ENCODE measurements at regions not wholly inside any gene's neighbourhood (a gene's known extent, or its start where the extent isn't known, plus 50 kb on each side); places are given as distances from the start of the nearest gene placed in this dataset.
A peak's percentile ranks its signal among the peaks of the same experiment; 100 is the strongest.

DNA sequence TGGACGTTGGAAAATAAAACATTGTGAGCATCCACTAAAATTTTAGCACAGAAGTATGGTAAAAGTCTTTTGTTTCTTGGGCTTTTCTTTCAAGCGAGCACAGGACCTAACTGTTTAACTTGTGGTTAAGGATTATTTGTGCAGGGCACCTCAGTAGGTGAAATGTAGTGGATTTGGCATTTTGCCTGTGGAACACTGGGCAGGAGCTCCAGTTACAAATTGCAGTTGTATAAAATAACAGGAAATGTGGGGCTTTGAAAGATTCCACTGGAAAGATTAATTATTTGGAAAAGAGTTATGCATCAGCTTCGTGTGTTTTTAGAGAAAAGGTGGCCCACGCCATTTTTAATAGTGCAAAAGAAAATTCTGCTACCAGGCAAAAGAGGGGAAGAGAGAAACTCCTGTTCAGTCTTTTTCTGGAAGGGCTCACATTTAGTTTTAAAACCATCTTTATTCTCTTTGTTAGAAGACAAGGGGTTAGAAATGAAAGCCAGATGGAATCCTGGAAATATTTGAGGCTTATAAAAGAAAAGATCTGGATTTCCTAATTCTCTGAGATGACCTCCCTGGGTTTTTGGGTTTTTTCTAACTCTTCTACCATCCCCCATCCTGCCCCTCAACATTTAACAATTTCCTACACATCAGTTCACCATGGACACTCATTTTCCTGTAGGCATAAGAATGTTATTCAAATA lies 144.3 kb upstream of the SERTAD2 start:
- TF ChIP-seq ISL1 (CRISPR knock-in tag; IDR thresholded peaks at IDR 0.05) (no peak), ESRRG (CRISPR knock-in tag; IDR thresholded peaks at IDR 0.05) (no peak), ZNF565 (CRISPR knock-in tag; conservative IDR thresholded peaks at IDR 0.05; ENCODE audit: low read depth) (no peak)
- TF ChIP-seq, protein P1, sequence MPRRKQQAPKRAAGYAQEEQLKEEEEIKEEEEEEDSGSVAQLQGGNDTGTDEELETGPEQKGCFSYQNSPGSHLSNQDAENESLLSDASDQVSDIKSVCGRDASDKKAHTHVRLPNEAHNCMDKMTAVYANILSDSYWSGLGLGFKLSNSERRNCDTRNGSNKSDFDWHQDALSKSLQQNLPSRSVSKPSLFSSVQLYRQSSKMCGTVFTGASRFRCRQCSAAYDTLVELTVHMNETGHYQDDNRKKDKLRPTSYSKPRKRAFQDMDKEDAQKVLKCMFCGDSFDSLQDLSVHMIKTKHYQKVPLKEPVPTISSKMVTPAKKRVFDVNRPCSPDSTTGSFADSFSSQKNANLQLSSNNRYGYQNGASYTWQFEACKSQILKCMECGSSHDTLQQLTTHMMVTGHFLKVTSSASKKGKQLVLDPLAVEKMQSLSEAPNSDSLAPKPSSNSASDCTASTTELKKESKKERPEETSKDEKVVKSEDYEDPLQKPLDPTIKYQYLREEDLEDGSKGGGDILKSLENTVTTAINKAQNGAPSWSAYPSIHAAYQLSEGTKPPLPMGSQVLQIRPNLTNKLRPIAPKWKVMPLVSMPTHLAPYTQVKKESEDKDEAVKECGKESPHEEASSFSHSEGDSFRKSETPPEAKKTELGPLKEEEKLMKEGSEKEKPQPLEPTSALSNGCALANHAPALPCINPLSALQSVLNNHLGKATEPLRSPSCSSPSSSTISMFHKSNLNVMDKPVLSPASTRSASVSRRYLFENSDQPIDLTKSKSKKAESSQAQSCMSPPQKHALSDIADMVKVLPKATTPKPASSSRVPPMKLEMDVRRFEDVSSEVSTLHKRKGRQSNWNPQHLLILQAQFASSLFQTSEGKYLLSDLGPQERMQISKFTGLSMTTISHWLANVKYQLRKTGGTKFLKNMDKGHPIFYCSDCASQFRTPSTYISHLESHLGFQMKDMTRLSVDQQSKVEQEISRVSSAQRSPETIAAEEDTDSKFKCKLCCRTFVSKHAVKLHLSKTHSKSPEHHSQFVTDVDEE (CRISPR knock-in tag; IDR thresholded peaks at IDR 0.05): no peak
- peak; percentile 67 for ATAC-seq

DNA sequence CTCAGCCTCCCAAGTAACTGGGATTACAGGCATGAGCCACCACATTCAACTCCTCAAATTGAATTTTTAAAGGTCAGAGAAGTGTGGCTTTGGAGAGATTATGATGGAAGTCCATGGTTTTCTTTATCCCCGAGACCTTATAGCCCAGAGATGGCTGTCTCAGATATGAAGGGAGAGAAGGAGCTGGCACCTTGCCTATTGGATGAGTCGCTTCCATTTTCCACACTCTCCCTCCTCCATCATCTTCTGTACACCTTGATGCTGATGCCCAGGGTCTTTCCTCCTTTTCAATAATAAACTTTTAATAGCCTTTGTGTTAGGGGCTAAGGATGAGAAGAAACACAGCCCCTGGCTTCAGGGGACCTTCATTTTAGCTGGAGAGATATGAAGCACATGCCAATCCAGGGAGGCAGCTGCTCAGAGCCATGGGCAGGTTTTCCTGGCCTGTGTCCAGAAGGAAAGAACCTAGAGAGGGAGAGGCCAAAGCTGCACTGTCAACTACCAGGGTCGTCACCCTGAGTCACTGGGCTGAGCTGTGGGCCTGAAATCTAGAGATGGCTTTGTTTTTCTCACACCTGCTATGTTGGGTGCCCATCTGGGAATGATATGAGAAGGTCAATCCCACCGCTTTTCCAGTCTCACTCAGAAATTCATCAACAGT lies 146.0 kb upstream of the SERTAD2 start:
- 0 out of 3 replicates have a peak, but pooled peaks have one; percentile 19 for ATAC-seq
- no peak for TF ChIP-seq PPARA (CRISPR knock-in tag; IDR thresholded peaks at IDR 0.05; ENCODE audit: borderline replicate concordance)
- TF ChIP-seq ZFP3 (CRISPR knock-in tag; IDR thresholded peaks at IDR 0.05): no peak
- no peak for TF ChIP-seq ZFP30 (CRISPR knock-in tag; IDR thresholded peaks at IDR 0.05)
- TF ChIP-seq TCF4 (CRISPR knock-in tag; IDR thresholded peaks at IDR 0.05; ENCODE audit: borderline replicate concordance): no peak
- TF ChIP-seq GLIS3 (CRISPR knock-in tag; IDR thresholded peaks at IDR 0.05): no peak
- no peak for TF ChIP-seq SNAI2 (CRISPR knock-in tag; IDR thresholded peaks at IDR 0.05)
- TF ChIP-seq, protein P2, sequence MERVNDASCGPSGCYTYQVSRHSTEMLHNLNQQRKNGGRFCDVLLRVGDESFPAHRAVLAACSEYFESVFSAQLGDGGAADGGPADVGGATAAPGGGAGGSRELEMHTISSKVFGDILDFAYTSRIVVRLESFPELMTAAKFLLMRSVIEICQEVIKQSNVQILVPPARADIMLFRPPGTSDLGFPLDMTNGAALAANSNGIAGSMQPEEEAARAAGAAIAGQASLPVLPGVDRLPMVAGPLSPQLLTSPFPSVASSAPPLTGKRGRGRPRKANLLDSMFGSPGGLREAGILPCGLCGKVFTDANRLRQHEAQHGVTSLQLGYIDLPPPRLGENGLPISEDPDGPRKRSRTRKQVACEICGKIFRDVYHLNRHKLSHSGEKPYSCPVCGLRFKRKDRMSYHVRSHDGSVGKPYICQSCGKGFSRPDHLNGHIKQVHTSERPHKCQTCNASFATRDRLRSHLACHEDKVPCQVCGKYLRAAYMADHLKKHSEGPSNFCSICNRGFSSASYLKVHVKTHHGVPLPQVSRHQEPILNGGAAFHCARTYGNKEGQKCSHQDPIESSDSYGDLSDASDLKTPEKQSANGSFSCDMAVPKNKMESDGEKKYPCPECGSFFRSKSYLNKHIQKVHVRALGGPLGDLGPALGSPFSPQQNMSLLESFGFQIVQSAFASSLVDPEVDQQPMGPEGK (CRISPR knock-in tag; IDR thresholded peaks at IDR 0.05; ENCODE audit: borderline replicate concordance): no peak
- TF ChIP-seq BACH2 (CRISPR knock-in tag; IDR thresholded peaks at IDR 0.05; ENCODE audit: borderline replicate concordance): no peak
- TF ChIP-seq ZNF565 (CRISPR knock-in tag; conservative IDR thresholded peaks at IDR 0.05; ENCODE audit: low read depth): no peak
- TF ChIP-seq, protein P1 (CRISPR knock-in tag; IDR thresholded peaks at IDR 0.05): no peak
- no peak for TF ChIP-seq ZC3H10 (CRISPR knock-in tag; IDR thresholded peaks at IDR 0.05)
- no peak for TF ChIP-seq ZNF8 (CRISPR knock-in tag; IDR thresholded peaks at IDR 0.05)

DNA sequence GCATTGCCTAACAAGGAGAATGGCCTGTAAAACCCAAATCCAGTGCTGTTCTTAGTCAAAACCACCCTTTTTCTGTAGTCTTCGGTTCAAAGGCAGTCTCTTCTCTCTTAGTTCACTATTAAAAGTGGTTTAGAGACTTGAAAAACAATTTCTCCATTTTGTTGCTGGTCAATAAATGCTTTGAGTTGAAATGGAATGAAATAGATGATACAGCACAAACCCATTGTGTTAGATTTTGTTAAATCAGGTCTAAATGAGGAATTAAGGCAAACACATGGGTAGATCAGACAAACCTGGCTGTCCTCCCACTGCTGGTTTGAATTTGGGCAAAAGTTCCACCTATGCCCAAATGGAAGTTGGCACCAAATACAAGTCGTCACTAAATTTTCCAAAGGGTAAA lies 150.1 kb upstream of the SERTAD2 start:
- TF ChIP-seq ZNF565 (CRISPR knock-in tag; conservative IDR thresholded peaks at IDR 0.05; ENCODE audit: low read depth): no peak
- no peak for TF ChIP-seq RARB (CRISPR knock-in tag; IDR thresholded peaks at IDR 0.05)
- TF ChIP-seq PPARA (CRISPR knock-in tag; IDR thresholded peaks at IDR 0.05; ENCODE audit: borderline replicate concordance): no peak
- no peak for TF ChIP-seq ISL1 (CRISPR knock-in tag; IDR thresholded peaks at IDR 0.05)
- no peak for TF ChIP-seq ZFP3 (CRISPR knock-in tag; IDR thresholded peaks at IDR 0.05)
- TF ChIP-seq, protein P2 (CRISPR knock-in tag; IDR thresholded peaks at IDR 0.05; ENCODE audit: borderline replicate concordance): no peak
- TF ChIP-seq TCF4 (CRISPR knock-in tag; IDR thresholded peaks at IDR 0.05; ENCODE audit: borderline replicate concordance): no peak
- TF ChIP-seq, protein P3, sequence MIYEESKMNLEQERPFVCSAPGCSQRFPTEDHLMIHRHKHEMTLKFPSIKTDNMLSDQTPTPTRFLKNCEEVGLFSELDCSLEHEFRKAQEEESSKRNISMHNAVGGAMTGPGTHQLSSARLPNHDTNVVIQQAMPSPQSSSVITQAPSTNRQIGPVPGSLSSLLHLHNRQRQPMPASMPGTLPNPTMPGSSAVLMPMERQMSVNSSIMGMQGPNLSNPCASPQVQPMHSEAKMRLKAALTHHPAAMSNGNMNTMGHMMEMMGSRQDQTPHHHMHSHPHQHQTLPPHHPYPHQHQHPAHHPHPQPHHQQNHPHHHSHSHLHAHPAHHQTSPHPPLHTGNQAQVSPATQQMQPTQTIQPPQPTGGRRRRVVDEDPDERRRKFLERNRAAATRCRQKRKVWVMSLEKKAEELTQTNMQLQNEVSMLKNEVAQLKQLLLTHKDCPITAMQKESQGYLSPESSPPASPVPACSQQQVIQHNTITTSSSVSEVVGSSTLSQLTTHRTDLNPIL (CRISPR knock-in tag; IDR thresholded peaks at IDR 0.05; ENCODE audit: low read depth): no peak
- TF ChIP-seq ZC3H10 (CRISPR knock-in tag; IDR thresholded peaks at IDR 0.05): no peak
- no peak for TF ChIP-seq TOX (CRISPR knock-in tag; IDR thresholded peaks at IDR 0.05; ENCODE audit: borderline replicate concordance)
- TF ChIP-seq, protein P4, sequence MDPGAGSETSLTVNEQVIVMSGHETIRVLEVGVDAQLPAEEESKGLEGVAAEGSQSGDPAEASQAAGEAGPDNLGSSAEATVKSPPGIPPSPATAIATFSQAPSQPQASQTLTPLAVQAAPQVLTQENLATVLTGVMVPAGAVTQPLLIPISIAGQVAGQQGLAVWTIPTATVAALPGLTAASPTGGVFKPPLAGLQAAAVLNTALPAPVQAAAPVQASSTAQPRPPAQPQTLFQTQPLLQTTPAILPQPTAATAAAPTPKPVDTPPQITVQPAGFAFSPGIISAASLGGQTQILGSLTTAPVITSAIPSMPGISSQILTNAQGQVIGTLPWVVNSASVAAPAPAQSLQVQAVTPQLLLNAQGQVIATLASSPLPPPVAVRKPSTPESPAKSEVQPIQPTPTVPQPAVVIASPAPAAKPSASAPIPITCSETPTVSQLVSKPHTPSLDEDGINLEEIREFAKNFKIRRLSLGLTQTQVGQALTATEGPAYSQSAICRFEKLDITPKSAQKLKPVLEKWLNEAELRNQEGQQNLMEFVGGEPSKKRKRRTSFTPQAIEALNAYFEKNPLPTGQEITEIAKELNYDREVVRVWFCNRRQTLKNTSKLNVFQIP (CRISPR knock-in tag; IDR thresholded peaks at IDR 0.05; ENCODE audit: borderline replicate concordance, low read depth): no peak
- no peak for TF ChIP-seq ZFP30 (CRISPR knock-in tag; IDR thresholded peaks at IDR 0.05)
- TF ChIP-seq, protein P5, sequence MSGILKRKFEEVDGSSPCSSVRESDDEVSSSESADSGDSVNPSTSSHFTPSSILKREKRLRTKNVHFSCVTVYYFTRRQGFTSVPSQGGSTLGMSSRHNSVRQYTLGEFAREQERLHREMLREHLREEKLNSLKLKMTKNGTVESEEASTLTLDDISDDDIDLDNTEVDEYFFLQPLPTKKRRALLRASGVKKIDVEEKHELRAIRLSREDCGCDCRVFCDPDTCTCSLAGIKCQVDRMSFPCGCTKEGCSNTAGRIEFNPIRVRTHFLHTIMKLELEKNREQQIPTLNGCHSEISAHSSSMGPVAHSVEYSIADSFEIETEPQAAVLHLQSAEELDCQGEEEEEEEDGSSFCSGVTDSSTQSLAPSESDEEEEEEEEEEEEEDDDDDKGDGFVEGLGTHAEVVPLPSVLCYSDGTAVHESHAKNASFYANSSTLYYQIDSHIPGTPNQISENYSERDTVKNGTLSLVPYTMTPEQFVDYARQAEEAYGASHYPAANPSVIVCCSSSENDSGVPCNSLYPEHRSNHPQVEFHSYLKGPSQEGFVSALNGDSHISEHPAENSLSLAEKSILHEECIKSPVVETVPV (CRISPR knock-in tag; IDR thresholded peaks at IDR 0.05): no peak
- ATAC-seq: no peak

Measured in SK-N-SH treated with all-trans-retinoic acid at 6 μM for 48 hours (cell line).